DOHH2 (cell line): ENCODE measurements at regions not wholly inside any gene's neighbourhood (a gene's known extent, or its start where the extent isn't known, plus 50 kb on each side); places are given as distances from the start of the nearest gene placed in this dataset.

Source experiments
- H3F3A ChIP-seq: fragments of 200-600 bp; sonication (generic), shearing (Covaris generic); 2 replicates; pipeline ENCODE4 v1.6.0; 2016; ENCODE audit warnings: antibody characterized with exemption, mild to moderate bottlenecking; ENCODE audit not compliant: control insufficient read depth, insufficient read depth
- H3K27ac ChIP-seq: fragments of 200-600 bp; sonication (generic); 2 replicates; pipeline ENCODE4 v1.5.1; 2014; ENCODE audit warnings: low read depth, mild to moderate bottlenecking, low read length, moderate library complexity
- H3K27me3 ChIP-seq: fragments of 200-600 bp; sonication (generic); 2 replicates; pipeline ENCODE4 v1.6.1; 2014; ENCODE audit warnings: mild to moderate bottlenecking, low read length, mixed read lengths; ENCODE audit not compliant: control insufficient read depth
- H3K36me3 ChIP-seq: fragments of 200-600 bp; sonication (generic); 2 replicates; pipeline ENCODE4 v1.6.1; 2014; ENCODE audit warnings: mild to moderate bottlenecking, low read length, moderate library complexity, mixed read lengths; ENCODE audit not compliant: control insufficient read depth
- H3K4me1 ChIP-seq: fragments of 200-600 bp; sonication (generic); 2 replicates; pipeline ENCODE4 v1.6.1; 2014; ENCODE audit warnings: mild to moderate bottlenecking, low read length, mixed read lengths; ENCODE audit not compliant: control insufficient read depth
- H3K4me2 ChIP-seq: fragments of 200-600 bp; sonication (generic); 2 replicates; pipeline ENCODE4 v1.6.0; 2014; ENCODE audit warnings: mild to moderate bottlenecking, low read length, moderate library complexity
- H3K4me3 ChIP-seq: fragments of 200-600 bp; sonication (generic); 2 replicates; pipeline ENCODE4 v1.5.1; 2014; ENCODE audit warnings: mild to moderate bottlenecking, low read length, mixed read lengths
- H3K79me2 ChIP-seq: fragments of 200-600 bp; sonication (generic); 2 replicates; pipeline ENCODE4 v1.6.1; 2014; ENCODE audit warnings: mild to moderate bottlenecking, low read length, mixed read lengths; ENCODE audit not compliant: control insufficient read depth
- H3K9me2 ChIP-seq: fragments of 200-600 bp; sonication (generic); replicated peaks from 2 replicates; pipeline ENCODE4 v1.6.1; 2014; ENCODE audit warnings: mild to moderate bottlenecking, low read length, mixed read lengths; ENCODE audit not compliant: control insufficient read depth
- H3K9me3 ChIP-seq: fragments of 200-600 bp; sonication (generic); 2 replicates; pipeline ENCODE4 v1.6.1; 2014; ENCODE audit warnings: antibody characterized with exemption, low read length, mixed read lengths; ENCODE audit not compliant: control insufficient read depth, insufficient read depth
- H4K20me1 ChIP-seq: fragments of 200-600 bp; sonication (generic); 2 replicates; pipeline ENCODE4 v1.6.0; 2014; ENCODE audit warnings: low read depth, mild to moderate bottlenecking, antibody characterized with exemption, low read length, moderate library complexity; ENCODE audit not compliant: control insufficient read depth, insufficient read depth
- EZH2phosphoT487 ChIP-seq: fragments of 200-600 bp; sonication (generic); IDR thresholded peaks from 2 replicates; pipeline ENCODE4 v1.6.1; 2017; ENCODE audit warnings: borderline replicate concordance, mild to moderate bottlenecking, antibody characterized with exemption, low read length, moderate library complexity, mixed read lengths
- TF ChIP-seq, protein P1 (sequence below): fragments of 200-600 bp; sonication (generic); IDR thresholded peaks from one replicate; pipeline ENCODE4 v1.5.1; 2014; ENCODE audit warnings: antibody characterized with exemption, mild to moderate bottlenecking, low read depth, low read length; ENCODE audit not compliant: poor library complexity, severe bottlenecking

DNA sequence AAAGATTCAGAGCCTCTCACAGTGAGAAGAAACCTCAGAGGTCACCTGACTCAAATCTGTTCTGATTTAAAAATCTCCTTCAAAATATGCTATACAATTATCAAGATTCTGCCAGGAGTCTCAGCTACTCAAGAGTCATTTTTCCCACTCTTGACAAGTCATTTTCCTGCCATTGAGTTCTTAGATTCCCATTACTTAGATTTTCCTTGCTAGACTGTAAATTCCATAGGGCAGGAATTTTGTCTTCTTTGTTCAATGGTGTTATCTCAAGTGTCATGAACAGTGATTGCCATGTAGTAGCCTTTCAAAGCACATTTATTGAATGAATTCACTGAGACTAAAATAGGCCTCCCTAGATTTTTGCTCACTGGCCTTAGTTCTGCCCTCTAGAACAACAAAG, 95.9 kb downstream of the PCTP start:
- Histone ChIP-seq H3K27ac (no peak overlapping the region), H3K4me3 (no peak overlapping the region), H3K9me3 (no peaks in the 10 kb centered on the region), H3K4me1 (no peaks in the 10 kb centered on the region), H4K20me1 (no peaks in the 10 kb centered on the region), H3K36me3 (no peaks in the 10 kb centered on the region), H3K79me2 (no peaks in the 10 kb centered on the region), H3K27me3 (no peaks in the 10 kb centered on the region), H3F3A (no peaks in the 10 kb centered on the region), H3K4me2 (no peak overlapping the region), H3K9me2 (no peaks in the 10 kb centered on the region)
- TF ChIP-seq, protein P1, sequence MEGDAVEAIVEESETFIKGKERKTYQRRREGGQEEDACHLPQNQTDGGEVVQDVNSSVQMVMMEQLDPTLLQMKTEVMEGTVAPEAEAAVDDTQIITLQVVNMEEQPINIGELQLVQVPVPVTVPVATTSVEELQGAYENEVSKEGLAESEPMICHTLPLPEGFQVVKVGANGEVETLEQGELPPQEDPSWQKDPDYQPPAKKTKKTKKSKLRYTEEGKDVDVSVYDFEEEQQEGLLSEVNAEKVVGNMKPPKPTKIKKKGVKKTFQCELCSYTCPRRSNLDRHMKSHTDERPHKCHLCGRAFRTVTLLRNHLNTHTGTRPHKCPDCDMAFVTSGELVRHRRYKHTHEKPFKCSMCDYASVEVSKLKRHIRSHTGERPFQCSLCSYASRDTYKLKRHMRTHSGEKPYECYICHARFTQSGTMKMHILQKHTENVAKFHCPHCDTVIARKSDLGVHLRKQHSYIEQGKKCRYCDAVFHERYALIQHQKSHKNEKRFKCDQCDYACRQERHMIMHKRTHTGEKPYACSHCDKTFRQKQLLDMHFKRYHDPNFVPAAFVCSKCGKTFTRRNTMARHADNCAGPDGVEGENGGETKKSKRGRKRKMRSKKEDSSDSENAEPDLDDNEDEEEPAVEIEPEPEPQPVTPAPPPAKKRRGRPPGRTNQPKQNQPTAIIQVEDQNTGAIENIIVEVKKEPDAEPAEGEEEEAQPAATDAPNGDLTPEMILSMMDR, result no peak
- TF ChIP-seq EZH2phosphoT487, result no peak

GRCh38 chr17:55852734-55853133, 101.9 kb downstream of the PCTP start:
- no peaks in the 10 kb centered on the region for H3K9me3 ChIP-seq
- H3K4me2 ChIP-seq, result no peak overlapping the region

DNA sequence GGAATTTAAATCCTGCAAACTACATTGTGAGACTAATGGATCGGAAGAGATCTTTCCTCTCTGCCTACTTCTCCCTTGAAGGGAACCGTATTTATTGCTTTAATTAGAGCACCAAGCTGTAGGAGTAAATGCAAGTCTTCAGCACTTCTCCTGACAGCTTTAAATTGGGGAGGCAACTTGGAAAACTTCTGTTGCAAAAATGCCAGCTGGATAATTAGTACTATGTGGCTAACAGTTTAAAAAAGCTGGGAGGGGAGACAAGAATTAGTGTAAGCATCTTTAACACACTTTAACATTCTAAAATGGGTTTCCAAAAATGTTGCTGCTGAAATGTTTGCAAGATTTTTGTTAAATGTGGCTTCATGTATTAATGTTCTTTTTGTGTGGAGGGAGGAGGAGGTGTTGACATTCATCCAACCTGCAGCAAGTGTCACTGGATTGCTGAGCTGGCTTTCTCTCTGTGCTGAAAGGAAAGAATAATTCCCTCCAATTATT, 108.5 kb downstream of the PCTP start:
- Histone ChIP-seq H3K27ac (no peak overlapping the region), H3K36me3 (no peaks in the 10 kb centered on the region), H3K4me3 (no peak overlapping the region), H3K27me3 (no peaks in the 10 kb centered on the region), H3K9me2 (no peaks in the 10 kb centered on the region), H3F3A (no peaks in the 10 kb centered on the region), H3K9me3 (no peaks in the 10 kb centered on the region), H4K20me1 (no peaks in the 10 kb centered on the region), H3K4me1 (no peaks in the 10 kb centered on the region), H3K79me2 (no peaks in the 10 kb centered on the region), H3K4me2 (no peak overlapping the region)
- TF ChIP-seq, protein P1, result no peak
- no peak for TF ChIP-seq EZH2phosphoT487

More at GRCh38 chr17:55852734-55853133, 101.9 kb downstream of the PCTP start:
- TF ChIP-seq, protein P1, result no peak
- no peak for TF ChIP-seq EZH2phosphoT487
- no peak overlapping the region for H3K4me3 ChIP-seq
- no peaks in the 10 kb centered on the region for H3K36me3 ChIP-seq
- H3K27ac ChIP-seq, result no peak overlapping the region
- H3K9me2 ChIP-seq, result no peaks in the 10 kb centered on the region
- H3K27me3 ChIP-seq, result no peaks in the 10 kb centered on the region
- no peaks in the 10 kb centered on the region for H3K79me2 ChIP-seq
- H3K4me1 ChIP-seq, result peaks cover 3% of the 10 kb centered on the region; the same call in 1 of the 2 replicates
- no peaks in the 10 kb centered on the region; the same call in 1 of the 2 replicates for H3F3A ChIP-seq
- no peaks in the 10 kb centered on the region for H4K20me1 ChIP-seq
